ENCODE measurements at regions not wholly inside any gene's neighbourhood (a gene's known extent, or its start where the extent isn't known, plus 50 kb on each side); places are given as distances from the start of the nearest gene placed in this dataset.

DNA sequence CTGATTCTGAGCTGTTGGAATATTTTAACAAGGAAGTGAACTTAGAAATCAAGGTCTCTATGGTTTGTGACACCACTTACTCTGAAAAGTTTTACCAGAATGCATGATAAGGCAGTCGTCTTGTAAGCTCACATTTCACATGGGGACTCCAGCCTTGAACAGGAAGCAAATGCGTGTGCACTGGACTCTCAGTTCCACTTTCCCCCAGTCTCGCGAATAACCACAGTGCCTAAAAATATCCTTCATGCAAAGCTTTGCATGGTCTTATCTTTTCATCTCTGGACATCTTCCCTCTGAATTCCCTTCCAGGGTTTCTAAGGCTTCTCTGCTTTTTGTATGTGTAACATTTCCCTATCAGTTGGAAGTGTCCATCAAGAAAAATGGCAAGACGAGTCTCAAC lies 581.8 kb downstream of the NLGN4X start:
- no peak for TF ChIP-seq POLR2A (IDR thresholded peaks at IDR 0.05)
- TF ChIP-seq, protein P1, sequence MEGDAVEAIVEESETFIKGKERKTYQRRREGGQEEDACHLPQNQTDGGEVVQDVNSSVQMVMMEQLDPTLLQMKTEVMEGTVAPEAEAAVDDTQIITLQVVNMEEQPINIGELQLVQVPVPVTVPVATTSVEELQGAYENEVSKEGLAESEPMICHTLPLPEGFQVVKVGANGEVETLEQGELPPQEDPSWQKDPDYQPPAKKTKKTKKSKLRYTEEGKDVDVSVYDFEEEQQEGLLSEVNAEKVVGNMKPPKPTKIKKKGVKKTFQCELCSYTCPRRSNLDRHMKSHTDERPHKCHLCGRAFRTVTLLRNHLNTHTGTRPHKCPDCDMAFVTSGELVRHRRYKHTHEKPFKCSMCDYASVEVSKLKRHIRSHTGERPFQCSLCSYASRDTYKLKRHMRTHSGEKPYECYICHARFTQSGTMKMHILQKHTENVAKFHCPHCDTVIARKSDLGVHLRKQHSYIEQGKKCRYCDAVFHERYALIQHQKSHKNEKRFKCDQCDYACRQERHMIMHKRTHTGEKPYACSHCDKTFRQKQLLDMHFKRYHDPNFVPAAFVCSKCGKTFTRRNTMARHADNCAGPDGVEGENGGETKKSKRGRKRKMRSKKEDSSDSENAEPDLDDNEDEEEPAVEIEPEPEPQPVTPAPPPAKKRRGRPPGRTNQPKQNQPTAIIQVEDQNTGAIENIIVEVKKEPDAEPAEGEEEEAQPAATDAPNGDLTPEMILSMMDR (IDR thresholded peaks at IDR 0.05), result no peak
